GM21360 (cell line): ENCODE measurements at regions not wholly inside any gene's neighbourhood (a gene's known extent, or its start where the extent isn't known, plus 50 kb on each side); places are given as distances from the start of the nearest gene placed in this dataset.

ENCODE experiments used
- ATAC-seq: cut with Tn5 transposase; IDR thresholded peaks from one replicate; pipeline ENCODE4 v1.9.1; 2021; ENCODE audit warnings: mild to moderate bottlenecking, moderate library complexity; ENCODE audit not compliant: unreplicated experiment

DNA sequence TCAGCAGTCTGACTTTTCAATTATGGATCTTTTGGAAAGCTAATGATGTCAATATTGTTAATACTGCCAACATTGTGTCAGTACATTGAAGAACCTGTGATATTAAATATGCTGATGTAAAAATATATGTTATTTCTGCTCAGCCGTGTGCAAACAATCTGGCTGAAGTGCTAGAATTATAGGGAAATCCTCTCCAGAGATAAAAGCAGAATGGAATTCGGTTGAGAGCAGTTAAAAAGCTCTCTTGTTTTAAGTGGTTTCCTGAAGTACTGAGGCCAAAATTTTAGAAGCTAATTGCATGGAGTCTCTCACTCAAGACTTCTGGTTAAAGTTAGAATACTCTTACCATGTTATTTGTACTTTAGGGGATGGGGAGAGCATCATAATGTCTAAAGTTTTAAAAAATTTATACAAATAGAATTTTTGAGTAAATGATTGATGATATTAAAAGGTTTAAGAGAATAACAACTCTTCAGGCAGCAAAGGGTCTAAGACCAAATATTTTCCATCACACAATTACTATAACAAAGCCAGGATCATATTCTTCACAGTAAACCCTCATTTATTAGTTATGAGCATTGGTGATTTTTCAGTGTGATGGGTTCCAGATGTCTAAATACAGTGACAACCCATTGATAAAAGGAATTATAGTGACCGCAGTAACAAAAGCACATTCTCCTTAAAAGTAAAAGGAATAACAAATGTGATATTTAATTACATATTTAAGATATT, 834.2 kb upstream of the CXADR start:
- no peak for ATAC-seq

DNA sequence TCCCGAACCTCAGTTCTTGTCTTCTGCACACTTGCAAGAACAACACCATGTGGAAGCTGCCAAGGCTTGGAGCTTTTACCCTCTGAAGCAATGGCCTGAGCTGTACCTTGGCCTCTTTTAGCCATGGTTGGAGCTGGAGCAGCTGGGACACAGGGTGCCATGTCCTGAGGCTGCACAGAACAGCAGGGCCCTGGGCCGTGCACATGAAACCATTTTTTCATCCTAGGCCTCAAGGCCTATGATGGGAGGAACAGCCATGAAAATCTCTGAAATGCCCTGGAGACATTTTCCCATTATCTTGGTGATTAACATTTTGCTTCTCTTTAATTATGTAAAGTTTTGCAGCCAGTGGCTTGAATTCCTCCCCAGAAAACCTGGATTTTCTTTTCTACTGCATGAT, 817.8 kb upstream of the CXADR start:
- no peak for ATAC-seq

DNA sequence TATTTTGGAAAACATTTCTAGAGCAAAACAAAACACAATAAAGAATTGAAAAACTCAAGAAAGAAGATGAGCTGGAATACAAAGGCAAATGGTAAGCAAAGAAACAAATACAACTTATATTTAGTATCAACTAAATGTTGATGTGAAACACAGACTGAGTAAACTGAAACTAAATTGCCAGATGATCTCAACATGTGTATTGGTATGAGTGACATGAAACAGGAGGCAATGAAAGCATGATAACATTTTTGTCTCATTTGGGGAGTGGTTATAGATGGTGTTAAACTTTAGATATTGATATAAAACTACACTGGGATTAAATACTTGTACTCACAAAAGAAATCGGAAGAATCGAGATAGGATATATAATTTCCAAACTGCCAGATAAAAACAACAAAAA, 805.6 kb upstream of the CXADR start:
- no peak for ATAC-seq

DNA sequence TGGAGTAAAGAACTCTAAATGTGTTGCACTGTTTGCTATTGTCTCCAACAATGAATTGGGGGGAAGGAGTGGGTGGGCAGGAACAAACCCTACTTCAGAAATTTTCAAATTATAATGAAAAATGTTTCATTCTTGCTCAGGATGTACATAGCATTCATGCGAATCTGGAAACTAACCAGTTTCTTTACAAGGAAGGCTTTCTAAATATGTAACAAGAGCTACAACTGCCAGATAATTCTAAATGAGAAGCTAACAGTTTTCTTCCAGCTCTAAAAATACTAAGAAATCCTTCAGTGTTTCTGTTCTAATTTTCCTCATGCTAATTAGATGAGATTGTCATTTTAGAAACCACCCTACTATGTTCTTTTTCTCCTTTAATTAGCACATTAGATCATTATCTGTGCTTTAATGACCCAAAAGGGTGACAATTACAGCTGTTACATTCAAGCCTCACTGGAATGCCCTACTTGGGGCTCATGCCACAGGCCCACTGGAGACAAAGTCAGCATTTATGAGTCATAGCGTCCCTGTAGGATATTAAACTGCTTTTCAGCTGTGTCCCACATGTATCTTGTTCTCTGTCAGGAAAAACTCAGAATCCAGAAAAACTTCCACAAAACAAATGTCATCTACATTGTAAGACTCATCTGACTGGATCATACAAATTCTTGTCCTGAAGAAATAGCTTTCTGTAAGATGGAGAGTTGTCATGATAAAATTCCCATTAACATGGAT, 804.6 kb upstream of the CXADR start:
- ATAC-seq = no peak

DNA sequence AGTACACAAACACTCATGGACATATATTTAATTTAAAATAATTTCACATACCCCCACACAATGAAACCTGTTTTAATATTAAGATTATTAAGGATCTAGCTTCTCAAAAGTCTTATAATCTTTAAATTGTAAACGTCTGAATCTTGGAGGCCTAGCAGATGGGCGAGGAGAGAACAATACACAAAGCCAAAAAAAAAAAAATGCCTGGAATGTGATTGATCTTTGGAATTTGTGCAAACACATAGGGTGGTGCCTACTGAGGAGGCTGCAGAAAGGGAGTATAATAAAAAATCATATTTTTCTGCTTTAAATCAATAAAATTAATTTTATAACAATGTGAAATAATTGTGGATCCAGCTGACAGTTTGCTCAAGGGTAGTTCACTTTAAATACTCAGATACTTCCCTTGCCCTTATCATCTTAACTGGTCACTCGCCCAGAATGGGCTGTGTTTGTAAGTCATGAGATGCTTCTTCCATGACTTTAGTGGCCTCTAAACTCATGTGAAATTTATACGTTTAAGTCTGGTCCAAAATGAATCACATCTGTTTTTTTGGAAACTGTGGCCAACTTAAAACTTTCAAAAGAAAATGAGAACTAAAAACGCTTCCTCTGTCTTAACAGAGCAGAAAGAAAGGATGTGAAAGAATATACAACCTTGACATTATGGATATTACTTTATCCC, 802.8 kb upstream of the CXADR start:
- no peak for ATAC-seq

DNA sequence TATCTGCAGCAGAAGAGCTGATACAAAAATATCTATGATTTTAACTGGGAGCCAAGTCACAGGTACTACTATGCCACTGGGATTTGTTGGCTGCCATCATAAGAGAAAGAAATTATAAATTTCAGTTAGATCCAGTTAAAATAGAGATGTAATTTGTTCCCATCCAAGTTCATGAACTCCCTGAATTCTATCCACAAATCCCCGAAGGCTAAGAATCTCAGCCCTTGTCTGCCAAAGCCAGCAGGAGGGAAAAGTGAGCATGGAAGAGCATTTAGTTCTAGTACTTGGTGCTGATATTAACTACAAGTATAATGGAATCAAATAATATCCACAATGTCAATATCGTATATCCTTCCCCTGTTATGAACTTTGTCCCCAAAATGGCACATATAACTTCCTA, 801.1 kb upstream of the CXADR start:
- ATAC-seq = no peak

DNA sequence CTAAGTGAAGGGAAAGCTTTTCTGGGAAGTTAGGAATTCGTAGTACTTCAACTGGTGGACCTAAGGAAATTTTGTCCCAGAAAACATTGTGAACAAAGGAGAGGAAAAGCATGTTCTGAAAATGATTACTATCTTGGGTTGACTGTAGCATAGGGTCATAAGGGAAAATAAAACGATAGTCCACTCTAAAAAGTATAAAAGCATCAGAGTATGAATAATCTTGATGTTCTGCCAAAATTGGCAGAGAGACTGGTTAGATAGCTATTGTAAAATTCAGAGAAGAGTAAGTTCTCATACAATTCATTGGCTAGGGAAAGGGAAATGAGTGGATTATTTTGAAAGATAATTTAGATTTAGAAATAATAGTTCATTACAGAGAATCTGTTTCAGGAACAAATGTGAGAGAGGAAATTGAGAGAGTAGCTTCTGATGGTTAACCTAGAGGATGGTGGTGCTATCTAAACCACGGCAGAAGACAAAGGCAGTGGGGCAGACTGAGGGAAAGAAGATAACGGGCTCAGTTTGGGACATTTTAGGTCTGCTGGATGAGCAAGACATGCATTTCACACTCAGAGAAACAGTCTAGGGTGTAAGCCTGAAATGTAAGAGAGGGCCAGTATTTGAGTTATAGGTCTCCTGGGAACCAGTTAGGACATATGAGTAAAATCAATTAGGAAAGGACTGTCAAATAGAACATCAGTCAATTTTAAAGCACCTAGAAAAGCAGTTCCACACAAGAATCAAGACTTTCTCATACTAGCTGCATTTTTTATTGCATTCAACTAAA, 799.3 kb upstream of the CXADR start:
- no peak for ATAC-seq

DNA sequence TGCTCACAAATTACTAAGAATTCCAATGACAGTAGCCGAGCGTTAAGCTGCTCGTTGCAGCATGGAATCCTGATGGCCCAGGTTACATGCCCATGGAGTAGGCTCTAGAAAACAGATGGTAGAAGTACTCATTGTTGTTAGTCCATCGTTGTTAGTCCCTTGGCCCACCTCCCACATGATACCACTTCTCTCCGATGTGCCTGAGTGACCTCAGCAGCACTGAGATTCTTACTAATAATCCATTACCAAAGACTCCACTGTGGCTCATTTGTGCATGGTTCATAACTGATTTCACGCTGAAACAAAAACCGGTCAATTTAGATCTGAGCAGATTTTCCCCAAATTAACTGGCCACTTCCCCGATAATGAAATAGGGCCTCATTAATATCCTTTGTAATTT, 772.3 kb upstream of the CXADR start:
- no peak for ATAC-seq

DNA sequence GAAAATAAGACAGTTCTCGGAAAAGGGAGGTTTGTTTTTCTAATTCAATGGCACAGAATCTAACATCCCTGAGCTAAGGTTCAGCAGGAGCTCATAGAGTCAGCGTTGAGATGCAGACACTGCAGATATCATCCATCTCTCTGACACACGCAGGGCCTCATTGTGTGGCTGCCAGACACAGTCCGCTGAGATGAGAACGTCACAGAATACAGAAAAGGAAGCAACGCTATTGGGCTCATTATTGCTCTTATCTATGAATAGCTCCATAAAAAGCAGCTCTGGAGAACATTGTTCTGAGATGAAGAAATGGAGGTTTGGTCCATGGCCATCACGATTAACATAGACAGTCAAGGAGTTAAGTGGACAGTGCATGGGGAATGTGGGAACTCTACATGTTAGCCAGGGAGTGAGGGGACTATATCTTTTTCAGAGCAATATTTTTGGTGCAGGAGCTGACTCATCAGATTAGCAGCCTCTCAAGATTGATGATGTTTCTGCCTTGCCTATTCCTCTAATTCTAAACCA, 771.6 kb upstream of the CXADR start:
- ATAC-seq = no peak

DNA sequence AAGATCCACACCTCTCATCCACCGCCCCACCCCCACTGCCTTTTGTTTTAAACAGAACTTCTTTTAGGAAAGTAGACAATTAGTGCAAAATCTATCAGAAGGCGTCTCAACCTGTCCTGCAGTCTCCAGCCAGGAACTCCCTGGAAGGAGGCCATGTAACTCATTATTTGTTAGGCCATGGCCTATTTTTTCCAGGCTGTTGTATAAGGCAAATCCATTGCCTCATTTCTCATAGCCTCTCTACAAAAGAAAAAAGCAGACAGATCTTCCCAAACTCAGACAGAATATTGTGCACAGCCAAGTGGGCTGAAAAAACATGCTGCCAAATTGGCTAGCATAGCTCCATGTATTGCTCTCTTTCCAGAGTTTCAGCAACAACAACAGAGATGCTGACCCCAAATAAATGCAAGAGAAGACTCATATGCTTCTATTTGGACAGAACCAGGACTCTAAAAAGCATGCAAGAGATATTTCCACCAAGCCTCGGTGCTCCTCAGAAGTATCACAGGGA, 770.7 kb upstream of the CXADR start:
- no peak for ATAC-seq

DNA sequence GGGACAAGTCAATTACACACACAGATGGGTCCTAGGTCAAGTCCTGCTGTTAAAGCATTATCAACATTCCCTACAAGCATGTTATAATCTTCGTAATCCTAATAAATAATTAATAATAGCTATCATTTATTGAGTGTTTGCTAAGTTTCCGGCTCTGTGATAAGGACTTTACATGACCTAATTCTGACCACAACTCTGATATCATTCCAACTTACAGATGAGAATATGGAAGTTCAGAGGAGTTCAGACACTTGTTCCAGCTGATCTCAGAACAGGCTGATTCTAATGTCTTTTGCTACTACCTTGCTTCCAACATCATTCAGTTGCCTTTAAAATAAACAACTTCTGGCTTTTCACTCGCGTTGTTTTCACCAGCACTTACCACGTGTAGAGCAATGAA, 770.1 kb upstream of the CXADR start:
- no peak for ATAC-seq

DNA sequence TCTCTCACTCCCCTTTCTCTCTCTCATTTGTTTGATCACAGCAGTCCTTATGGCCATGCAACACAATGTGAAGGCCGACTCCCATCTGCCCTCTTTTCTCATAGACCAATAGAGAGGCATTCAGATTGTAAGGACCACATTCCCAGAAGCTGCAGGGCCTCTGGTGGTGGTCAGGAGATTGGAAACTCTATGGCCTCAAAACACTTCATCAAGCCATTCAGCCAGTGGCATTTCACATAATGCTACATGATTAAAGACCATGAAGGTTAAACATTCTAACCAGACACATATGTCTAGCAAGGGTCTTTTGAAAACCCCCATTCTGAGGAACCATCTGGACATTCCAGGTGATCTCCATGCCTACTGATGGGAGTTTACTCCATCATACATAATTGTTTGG, 769.5 kb upstream of the CXADR start:
- ATAC-seq = no peak

DNA sequence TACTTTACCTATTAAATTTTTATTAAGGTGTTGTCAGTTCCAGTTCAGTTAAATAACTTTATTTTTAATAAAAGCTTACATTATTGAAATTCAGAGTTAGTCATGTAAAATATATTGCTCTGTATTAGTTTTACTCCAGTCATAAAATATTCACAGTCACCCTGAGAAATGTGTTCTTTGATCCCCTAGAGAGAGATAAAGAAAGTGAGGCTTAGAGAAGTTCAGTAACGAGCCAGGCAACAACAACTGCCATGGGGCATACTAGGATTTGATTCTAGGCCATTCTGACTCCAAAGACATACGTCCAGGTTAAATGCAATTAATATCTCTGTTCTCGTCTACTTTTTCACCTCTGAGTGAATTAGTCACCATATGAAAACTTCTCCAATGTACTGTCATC, 761.9 kb upstream of the CXADR start:
- no peak for ATAC-seq

DNA sequence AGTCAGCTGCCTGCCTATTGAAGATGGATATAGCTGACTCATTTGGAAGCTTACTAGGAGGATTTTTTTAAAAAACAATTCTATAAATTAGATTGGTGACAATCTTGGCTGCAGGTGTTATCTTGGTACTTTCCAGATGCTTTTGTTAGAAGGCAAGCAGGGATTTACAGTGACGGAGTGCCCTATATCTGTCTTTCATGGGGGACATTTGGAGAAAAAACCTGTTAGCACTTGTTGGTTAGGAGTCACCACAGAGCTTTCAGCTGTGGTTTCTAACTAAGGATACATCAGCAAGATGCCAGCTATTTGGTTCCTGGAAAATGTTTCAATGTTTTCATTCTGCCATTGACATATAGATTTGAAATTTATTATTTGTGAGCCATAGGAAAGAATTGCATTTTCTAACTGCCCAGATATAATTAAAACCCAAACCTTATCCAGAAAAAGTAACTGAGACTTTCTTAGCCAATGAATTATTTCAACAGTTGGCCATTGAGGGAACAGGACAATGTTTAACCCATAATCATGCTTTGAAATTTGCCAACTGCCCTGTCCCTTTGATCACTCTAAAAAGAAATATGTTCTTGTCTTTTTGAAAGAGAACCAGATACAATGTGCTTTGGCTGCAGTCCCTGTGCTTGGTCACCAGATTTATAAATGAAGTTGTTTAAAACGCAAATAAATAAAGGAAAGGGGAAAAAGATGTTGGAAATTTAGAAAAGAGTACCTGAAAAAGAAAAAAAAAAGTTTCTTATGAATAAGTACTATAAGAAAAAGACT, 761.0 kb upstream of the CXADR start:
- no peak for ATAC-seq

DNA sequence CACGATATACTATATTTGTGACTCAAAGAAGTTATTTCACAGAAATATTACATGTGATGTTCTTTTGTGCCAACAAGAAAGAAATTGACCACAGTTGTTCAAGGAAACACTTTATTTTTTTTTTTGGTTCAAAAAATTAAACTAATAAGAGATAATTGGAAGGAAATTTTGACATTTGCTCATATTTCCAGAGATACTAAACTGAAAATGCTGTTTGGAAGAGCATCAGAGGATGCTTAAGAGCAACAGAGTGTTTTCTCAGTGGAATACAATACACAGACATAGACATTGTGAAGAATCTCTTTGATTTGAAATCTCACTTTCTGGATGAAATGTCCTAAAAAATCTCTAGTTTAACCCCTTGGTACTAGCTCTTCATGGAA, 760.4 kb upstream of the CXADR start:
- no peak for ATAC-seq

DNA sequence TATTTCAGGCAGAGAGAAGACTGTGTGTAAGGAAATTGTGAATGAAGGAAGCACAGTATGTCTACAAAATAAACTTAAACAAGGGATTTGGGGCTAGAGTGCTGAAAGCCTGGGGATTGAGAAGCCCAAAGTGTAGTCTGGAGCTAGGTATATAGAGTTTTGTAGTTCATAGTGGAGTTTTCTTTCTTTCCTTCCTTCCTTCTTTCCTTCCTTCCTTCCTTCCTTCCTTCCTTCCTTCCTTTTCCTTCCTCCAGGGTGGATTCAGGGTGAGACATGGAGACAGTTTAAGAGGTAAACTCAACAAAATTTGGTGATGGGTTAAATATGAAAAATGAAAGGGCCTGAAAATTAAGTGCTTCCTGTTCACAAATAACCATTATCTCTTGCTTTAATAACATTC, 757.8 kb upstream of the CXADR start:
- ATAC-seq = no peak

DNA sequence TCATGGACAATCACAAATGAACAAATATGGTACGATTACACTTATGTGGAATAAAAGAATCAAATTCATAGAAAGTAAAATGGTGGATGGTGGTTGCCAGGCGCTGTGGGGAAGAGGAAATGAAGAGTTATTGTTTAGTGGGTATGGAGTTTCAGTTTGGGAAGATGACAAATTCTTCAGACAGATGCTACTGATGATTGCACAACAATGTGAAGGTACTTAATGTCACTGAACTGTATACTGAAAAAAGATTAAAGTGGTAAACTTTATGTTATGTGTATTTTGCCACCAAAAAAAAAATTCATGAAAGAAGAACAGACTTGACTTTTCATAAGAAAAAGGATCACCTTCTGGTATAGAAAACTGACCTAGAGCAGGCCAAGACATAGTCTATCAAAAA, 745.6 kb upstream of the CXADR start:
- no peak for ATAC-seq

DNA sequence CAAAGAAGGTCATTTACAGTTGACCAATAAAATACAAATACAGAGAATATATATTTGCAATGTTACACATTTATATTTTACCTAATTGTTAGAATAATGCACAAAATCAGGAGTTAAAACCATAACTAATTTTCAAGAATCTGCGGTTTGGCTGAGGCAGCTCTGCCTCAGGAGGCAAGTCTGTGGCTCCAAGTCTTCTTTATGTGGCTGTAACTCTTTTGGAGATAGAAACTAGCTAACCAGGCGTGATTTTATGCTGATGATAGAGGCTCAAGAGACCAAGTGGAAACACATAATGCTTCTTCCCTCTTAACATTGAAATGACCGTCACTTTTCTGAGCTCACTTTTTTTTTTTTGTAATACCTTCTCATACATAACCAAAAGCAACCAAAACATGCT, 744.7 kb upstream of the CXADR start:
- ATAC-seq = no peak

DNA sequence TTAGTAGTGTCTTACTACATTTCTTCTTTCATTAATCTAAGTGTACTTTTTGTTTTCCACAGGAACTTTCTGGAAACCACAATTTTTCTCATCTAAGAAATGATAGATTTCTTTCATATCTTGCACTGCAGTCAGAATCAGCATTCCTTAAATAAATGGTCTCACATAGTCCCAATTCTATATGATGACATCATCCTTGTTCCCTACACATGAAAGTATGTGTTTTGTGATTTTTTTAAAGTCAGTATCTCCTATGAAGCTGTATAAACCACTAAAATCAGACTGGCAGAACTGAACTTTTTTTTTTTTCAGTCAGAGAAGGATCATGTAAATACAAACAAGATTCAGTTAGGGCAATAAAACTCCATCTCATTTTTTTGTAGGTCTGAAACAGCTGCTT, 742.6 kb upstream of the CXADR start:
- ATAC-seq = no peak

DNA sequence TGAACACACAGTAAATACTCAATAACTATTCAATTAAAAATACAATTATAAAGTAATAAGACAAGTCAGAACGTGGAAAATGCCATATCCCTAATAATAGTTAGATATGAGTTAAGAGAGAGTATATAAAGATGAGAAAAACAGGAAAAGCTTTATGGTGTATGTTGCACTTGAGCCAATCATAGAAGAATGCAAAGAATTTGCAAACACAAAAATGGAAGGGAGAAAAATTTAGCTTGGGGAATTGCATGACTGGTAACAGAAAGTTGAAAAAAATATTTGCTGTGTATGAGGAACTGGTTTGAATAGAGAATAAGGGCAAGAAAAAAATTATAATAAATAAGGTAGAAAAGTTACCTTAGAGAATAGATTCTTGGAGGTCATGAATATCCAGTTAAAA, 739.6 kb upstream of the CXADR start:
- ATAC-seq = no peak
